DOHH2 (cell line): ENCODE measurements at regions not wholly inside any gene's neighbourhood (a gene's known extent, or its start where the extent isn't known, plus 50 kb on each side); places are given as distances from the start of the nearest gene placed in this dataset.

Experiments used
- EZH2phosphoT487 ChIP-seq: fragments of 200-600 bp; sonication (generic); IDR thresholded peaks from 2 replicates; pipeline ENCODE4 v1.6.1; 2017; ENCODE audit warnings: borderline replicate concordance, mild to moderate bottlenecking, antibody characterized with exemption, low read length, moderate library complexity, mixed read lengths
- TF ChIP-seq, protein P1 (sequence below): fragments of 200-600 bp; sonication (generic); IDR thresholded peaks from one replicate; pipeline ENCODE4 v1.5.1; 2014; ENCODE audit warnings: antibody characterized with exemption, mild to moderate bottlenecking, low read depth, low read length; ENCODE audit not compliant: poor library complexity, severe bottlenecking

DNA sequence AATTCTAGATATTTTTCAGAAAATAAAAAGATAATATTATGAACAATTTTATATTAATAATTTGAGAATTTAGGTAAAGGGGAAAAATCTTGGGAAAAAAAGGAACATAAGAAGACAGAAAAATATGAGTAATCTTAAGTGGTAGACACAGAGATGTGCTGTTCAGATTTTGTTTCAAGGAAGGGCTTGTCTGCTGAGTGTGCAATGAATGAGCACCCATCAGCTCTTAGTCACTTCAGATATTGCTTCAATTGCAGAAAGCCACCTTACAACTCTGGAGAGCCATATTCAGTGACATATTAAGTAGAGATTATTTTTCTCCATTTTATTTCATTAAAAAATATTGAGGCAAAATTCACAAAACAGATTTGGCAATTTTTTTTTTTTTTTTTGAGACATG, 282.0 kb upstream of the CHST9 start:
- TF ChIP-seq, protein P1, sequence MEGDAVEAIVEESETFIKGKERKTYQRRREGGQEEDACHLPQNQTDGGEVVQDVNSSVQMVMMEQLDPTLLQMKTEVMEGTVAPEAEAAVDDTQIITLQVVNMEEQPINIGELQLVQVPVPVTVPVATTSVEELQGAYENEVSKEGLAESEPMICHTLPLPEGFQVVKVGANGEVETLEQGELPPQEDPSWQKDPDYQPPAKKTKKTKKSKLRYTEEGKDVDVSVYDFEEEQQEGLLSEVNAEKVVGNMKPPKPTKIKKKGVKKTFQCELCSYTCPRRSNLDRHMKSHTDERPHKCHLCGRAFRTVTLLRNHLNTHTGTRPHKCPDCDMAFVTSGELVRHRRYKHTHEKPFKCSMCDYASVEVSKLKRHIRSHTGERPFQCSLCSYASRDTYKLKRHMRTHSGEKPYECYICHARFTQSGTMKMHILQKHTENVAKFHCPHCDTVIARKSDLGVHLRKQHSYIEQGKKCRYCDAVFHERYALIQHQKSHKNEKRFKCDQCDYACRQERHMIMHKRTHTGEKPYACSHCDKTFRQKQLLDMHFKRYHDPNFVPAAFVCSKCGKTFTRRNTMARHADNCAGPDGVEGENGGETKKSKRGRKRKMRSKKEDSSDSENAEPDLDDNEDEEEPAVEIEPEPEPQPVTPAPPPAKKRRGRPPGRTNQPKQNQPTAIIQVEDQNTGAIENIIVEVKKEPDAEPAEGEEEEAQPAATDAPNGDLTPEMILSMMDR = no peak
- no peak for TF ChIP-seq EZH2phosphoT487
